BLaER1 treated with 17β-estradiol and CSF1 and Interleukin-3, amounts not matched to agents 10 nM and 100 nM (cell line): ENCODE measurements at regions not wholly inside any gene's neighbourhood (a gene's known extent, or its start where the extent isn't known, plus 50 kb on each side); places are given as distances from the start of the nearest gene placed in this dataset.

Source experiments
- H3K27ac ChIP-seq, 11 experiments: shearing (Covaris generic); formaldehyde crosslinking; 2 replicates each; pipeline ENCODE4 v1.8.1; 2022
- H3K27me3 ChIP-seq, 11 experiments: shearing (Covaris generic); formaldehyde crosslinking; 2 replicates each; pipeline ENCODE4 v1.8.1; 2022
- H3K36me3 ChIP-seq, 11 experiments: shearing (Covaris generic); formaldehyde crosslinking; 2 replicates each; pipeline ENCODE4 v1.8.1; 2022
- H3K4me1 ChIP-seq, 10 experiments: shearing (Covaris generic); formaldehyde crosslinking; 2 replicates each; pipeline ENCODE4 v1.8.1; 2022
- H3K4me2 ChIP-seq, 11 experiments: shearing (Covaris generic); formaldehyde crosslinking; 2 replicates each; pipeline ENCODE4 v1.8.1; 2022
- H3K4me3 ChIP-seq, 10 experiments: shearing (Covaris generic); formaldehyde crosslinking; 2 replicates each; pipeline ENCODE4 v1.8.1; 2022
- H3K9ac ChIP-seq, 11 experiments: shearing (Covaris generic); formaldehyde crosslinking; 2 replicates each; pipeline ENCODE4 v1.8.1; 2022
- H3K9me3 ChIP-seq, 11 experiments: shearing (Covaris generic); formaldehyde crosslinking; replicated peaks in 1 of 11; 2 replicates each; pipeline ENCODE4 v1.8.1; 2022
- H4K20me1 ChIP-seq, 11 experiments: shearing (Covaris generic); formaldehyde crosslinking; 2 replicates each; pipeline ENCODE4 v1.8.1; 2022
- Cebpa-rat ChIP-seq, 11 experiments: shearing (Covaris generic); IDR thresholded peaks; 2 replicates each; pipeline ENCODE4 v1.8.1; 2022

DNA sequence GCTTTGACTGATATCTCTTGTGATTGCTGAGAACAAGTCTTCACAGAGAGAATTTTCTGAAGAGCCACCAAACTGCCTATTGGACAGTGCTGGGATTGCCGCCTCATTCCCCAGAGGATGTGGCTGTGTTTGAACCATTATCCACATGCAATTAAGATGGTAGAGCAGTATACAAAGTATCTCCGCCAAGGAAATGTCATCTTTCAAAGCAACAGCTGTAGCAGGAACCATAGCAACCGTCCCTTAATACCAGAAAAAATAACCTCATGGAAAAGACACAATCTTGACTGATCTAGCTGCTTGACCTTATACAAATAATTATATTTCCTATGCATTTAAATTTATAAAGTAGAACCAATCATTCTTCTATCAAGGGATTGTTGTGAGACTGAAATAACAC, 772.6 kb upstream of the FAM98A start:
- H3K27me3 ChIP-seq: no peaks in the 10 kb centered on the region
- H3K4me3 ChIP-seq: no peak overlapping the region
- H3K4me2 ChIP-seq: no peak overlapping the region
- H3K36me3 ChIP-seq: no peaks in the 10 kb centered on the region
- H3K9ac ChIP-seq: no peak overlapping the region
- no peak overlapping the region for H3K27ac ChIP-seq
- no peak for TF ChIP-seq Cebpa-rat (IDR thresholded peaks at IDR 0.05)
- no peaks in the 10 kb centered on the region for H3K4me1 ChIP-seq
- no peaks in the 10 kb centered on the region for H3K9me3 ChIP-seq
- no peaks in the 10 kb centered on the region for H4K20me1 ChIP-seq

DNA sequence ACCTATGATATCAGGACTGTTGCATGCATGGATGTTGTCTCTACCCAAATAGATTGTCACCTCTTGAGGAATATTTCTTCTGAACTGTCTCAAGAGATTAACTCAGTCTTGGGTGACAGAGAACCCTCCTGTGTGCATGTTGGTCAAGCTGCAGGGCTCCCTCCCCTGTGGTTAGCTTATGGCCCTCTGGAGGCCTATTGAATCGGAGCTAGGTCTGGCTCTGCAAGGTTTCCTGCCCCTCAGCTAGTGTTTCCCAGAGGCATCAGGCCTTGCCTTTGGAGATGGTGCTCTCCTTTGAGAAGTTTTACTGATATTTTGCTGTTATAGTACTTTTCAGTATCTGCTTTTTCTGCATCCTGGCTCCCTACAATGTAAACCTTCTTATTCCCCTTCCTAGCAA, 769.2 kb upstream of the FAM98A start:
- no peak overlapping the region for H3K4me3 ChIP-seq
- no peak for TF ChIP-seq Cebpa-rat (IDR thresholded peaks at IDR 0.05)
- no peak overlapping the region for H3K27ac ChIP-seq
- H3K9me3 ChIP-seq: no peaks in the 10 kb centered on the region
- no peaks in the 10 kb centered on the region for H3K36me3 ChIP-seq
- H3K27me3 ChIP-seq: no peaks in the 10 kb centered on the region
- H3K4me1 ChIP-seq: no peaks in the 10 kb centered on the region
- H4K20me1 ChIP-seq: no peaks in the 10 kb centered on the region
- H3K4me2 ChIP-seq: no peak overlapping the region
- no peak overlapping the region for H3K9ac ChIP-seq

DNA sequence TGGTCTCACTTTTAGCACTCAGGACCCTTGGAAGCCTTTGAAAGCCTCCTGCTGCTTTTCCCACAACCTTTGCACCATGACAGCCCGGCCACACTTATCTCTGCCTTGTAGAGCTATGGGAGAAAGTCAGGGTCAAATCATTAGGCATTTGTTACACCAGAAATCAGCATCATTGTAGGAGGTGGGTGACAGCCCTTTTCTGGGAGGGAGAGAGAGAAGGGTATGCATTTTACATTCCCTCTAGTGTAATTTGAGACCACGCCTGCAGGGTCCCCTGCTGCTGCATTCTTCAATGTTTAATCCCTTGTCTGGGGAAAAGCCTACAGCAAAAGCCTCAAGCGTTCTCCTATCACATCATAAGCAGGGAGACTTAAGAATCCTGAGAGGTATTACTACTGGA, 766.8 kb upstream of the FAM98A start:
- H3K27ac ChIP-seq: no peak overlapping the region
- no peaks in the 10 kb centered on the region for H4K20me1 ChIP-seq
- H3K4me2 ChIP-seq: no peak overlapping the region
- no peaks in the 10 kb centered on the region for H3K36me3 ChIP-seq
- no peaks in the 10 kb centered on the region for H3K9me3 ChIP-seq
- TF ChIP-seq Cebpa-rat (IDR thresholded peaks at IDR 0.05): no peak
- no peaks in the 10 kb centered on the region for H3K4me1 ChIP-seq
- no peaks in the 10 kb centered on the region for H3K27me3 ChIP-seq
- no peak overlapping the region for H3K9ac ChIP-seq
- no peak overlapping the region for H3K4me3 ChIP-seq

DNA sequence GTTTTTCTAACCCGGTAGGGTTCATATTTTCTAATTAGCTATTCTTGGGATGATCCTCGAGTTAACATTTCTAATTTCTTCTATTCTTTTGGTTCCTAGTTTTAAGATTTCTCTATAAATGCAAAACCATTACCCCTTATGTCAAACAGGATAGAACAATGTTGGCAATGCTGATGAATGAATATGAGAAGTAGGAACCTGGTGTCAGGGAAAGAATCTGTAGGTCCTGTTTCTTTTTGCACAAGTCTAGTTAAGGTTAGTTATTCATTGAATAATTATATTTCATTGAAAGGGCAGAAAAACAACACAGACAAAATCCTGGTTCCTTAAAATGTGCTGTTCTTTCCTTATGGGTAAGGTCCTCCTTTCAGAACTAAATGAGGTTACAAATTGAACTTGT, 766.4 kb upstream of the FAM98A start:
- H3K9ac ChIP-seq: no peak overlapping the region
- H3K36me3 ChIP-seq: no peaks in the 10 kb centered on the region
- H3K27me3 ChIP-seq: no peaks in the 10 kb centered on the region
- H4K20me1 ChIP-seq: no peaks in the 10 kb centered on the region
- no peak for TF ChIP-seq Cebpa-rat (IDR thresholded peaks at IDR 0.05)
- no peak overlapping the region for H3K4me3 ChIP-seq
- no peaks in the 10 kb centered on the region for H3K4me1 ChIP-seq
- no peak overlapping the region for H3K27ac ChIP-seq
- no peak overlapping the region for H3K4me2 ChIP-seq
- no peaks in the 10 kb centered on the region for H3K9me3 ChIP-seq

DNA sequence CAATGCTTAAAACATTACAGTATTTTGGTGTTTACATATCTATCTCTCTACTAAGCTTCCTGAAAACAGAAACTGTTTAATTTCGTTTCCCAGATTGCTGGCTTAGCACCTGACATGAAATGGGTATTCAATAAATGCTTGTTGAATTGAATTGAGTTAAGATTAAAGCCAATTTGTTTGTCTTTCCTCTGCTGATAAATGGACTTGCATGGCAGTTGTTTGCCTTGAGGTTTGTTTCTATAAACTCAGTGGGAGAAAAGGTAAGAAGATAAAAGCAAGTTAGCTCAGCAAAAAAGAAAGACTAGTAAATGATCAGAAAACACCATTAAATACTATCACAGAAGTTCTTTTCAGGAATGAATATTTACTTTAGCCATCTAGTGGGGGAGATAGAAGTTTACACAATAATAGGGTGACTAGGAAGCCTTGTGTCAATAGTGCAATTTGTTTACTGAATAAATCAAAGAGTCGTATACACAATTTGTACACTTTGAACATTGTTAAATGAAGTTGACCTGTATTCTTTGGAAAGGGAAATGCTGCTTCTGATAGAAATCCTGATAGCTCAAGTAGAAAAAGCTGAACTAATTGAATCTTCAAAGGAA, 754.5 kb upstream of the FAM98A start:
- Histone ChIP-seq H4K20me1 (no peaks in the 10 kb centered on the region), H3K9me3 (no peaks in the 10 kb centered on the region), H3K9ac (no peak overlapping the region), H3K4me1 (no peaks in the 10 kb centered on the region), H3K4me2 (no peak overlapping the region), H3K36me3 (no peaks in the 10 kb centered on the region), H3K27ac (no peak overlapping the region), H3K4me3 (no peak overlapping the region), H3K27me3 (no peaks in the 10 kb centered on the region)
- no peak for TF ChIP-seq Cebpa-rat (IDR thresholded peaks at IDR 0.05)

DNA sequence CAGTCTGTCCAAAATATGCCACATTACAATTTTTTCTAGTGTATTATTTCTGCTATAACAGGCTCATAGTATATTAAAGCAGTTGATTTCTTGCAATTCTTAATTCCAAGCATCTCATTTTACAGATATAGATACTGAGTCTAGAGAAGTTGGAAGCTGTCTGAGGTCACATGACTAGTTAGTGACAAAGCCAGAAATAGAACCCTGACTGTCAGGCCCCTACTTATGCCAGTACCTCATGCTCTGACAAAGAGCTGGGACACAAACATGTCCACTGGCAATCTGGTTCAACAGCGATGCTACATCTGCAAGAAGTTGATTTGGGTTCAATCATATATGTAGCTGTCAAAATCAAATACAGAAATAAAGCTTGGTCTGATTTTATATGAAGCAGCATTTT, 750.4 kb upstream of the FAM98A start:
- Histone ChIP-seq H3K27ac (no peak overlapping the region), H3K36me3 (no peaks in the 10 kb centered on the region), H3K4me1 (no peaks in the 10 kb centered on the region), H3K4me3 (no peak overlapping the region), H4K20me1 (no peaks in the 10 kb centered on the region), H3K9ac (no peak overlapping the region), H3K27me3 (no peaks in the 10 kb centered on the region), H3K9me3 (no peaks in the 10 kb centered on the region), H3K4me2 (no peak overlapping the region)
- no peak for TF ChIP-seq Cebpa-rat (IDR thresholded peaks at IDR 0.05)

DNA sequence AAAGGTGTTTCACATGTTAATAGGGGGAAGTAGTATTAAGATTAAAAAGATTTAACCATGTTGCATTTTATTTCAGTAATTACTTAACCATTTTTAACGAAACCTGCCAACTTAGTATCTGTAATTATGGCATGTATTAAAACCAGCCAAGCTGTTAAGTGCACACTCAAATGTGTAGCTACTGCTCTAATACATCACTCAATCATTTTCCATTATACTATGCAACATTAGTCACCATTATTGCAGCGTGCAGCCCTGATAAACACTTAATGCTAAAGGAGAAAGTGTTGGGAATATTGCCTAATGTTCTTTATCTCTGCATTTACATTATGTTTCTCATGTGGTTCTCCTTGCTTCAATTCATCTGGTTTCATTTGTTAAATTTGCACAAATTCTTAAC, 745.9 kb upstream of the FAM98A start:
- Histone ChIP-seq H3K4me2 (no peak overlapping the region), H3K27ac (no peak overlapping the region), H3K9me3 (no peaks in the 10 kb centered on the region), H3K9ac (no peak overlapping the region), H3K36me3 (no peaks in the 10 kb centered on the region), H3K27me3 (no peaks in the 10 kb centered on the region), H4K20me1 (no peaks in the 10 kb centered on the region), H3K4me1 (no peaks in the 10 kb centered on the region), H3K4me3 (no peak overlapping the region)
- TF ChIP-seq Cebpa-rat (IDR thresholded peaks at IDR 0.05): no peak

DNA sequence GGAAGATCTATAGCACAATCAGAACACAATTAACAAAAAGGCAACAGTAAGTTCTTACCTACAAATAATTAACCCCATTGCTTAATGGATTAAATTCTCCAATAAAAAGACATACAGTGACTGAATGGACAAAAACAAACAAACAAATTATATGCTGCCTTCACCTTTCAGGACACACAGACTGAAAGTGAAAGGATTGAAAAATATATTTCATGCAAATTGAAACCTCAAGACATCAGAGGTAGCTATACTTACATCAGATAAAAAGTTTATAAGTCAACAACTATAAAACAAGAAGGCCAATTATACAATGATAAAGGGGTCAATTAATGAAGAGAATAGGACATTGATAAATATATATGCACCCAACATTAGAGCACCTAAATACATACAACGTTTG, 741.2 kb upstream of the FAM98A start:
- no peak overlapping the region for H3K9ac ChIP-seq
- no peak overlapping the region for H3K27ac ChIP-seq
- H3K4me3 ChIP-seq: no peak overlapping the region
- H3K36me3 ChIP-seq: no peaks in the 10 kb centered on the region
- no peak overlapping the region for H3K4me2 ChIP-seq
- no peak for TF ChIP-seq Cebpa-rat (IDR thresholded peaks at IDR 0.05)
- H3K27me3 ChIP-seq: no peaks in the 10 kb centered on the region
- H3K9me3 ChIP-seq: no peaks in the 10 kb centered on the region
- no peaks in the 10 kb centered on the region for H4K20me1 ChIP-seq
- no peaks in the 10 kb centered on the region for H3K4me1 ChIP-seq

DNA sequence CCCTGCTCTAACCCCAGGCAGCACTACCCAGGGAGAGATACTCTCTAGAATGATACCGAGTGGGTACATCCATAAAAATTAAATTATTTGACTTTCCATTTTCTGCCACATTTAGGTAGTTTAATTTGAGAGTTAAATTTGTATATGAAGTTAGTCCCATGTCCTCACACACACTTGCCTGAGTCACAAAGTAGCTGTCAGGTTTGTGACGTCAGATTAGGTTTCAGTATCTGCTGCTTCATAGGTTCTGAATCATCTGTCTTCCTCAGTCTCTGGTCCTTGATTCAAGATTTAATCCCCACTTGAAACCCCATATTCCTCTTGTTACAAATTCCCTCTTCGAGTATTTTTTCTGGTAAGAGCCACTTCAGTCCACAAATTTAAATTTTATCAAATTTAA, 738.6 kb upstream of the FAM98A start:
- Histone ChIP-seq H3K4me3 (no peak overlapping the region), H3K9me3 (no peaks in the 10 kb centered on the region), H3K4me1 (no peaks in the 10 kb centered on the region), H3K4me2 (no peak overlapping the region), H3K27ac (no peak overlapping the region), H3K36me3 (no peaks in the 10 kb centered on the region), H3K9ac (no peak overlapping the region), H3K27me3 (no peaks in the 10 kb centered on the region), H4K20me1 (no peaks in the 10 kb centered on the region)
- TF ChIP-seq Cebpa-rat (IDR thresholded peaks at IDR 0.05): no peak

DNA sequence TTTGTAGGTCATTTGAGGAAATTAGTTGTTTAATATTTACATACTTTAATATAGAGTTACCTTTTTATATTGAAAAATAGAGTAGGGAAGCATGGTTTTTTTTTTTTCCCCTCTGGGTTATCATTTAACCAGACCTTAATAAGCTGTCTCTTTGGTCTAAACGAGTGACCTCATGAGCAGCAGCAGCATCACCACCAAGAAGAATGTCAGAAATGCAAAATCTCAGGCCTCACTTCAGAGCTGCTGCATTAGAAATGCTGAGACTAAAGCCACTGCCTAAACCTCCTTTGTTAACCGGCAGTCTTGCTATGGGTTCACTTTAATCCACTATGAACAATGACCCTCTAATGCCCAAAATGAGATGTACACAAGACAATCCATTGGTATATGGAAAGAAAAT, 733.7 kb upstream of the FAM98A start:
- no peaks in the 10 kb centered on the region for H3K27me3 ChIP-seq
- no peak overlapping the region for H3K27ac ChIP-seq
- no peak overlapping the region for H3K4me2 ChIP-seq
- no peak overlapping the region for H3K4me3 ChIP-seq
- no peaks in the 10 kb centered on the region for H3K36me3 ChIP-seq
- no peak for TF ChIP-seq Cebpa-rat (IDR thresholded peaks at IDR 0.05)
- H4K20me1 ChIP-seq: no peaks in the 10 kb centered on the region
- H3K4me1 ChIP-seq: no peaks in the 10 kb centered on the region
- no peak overlapping the region for H3K9ac ChIP-seq
- no peaks in the 10 kb centered on the region for H3K9me3 ChIP-seq

DNA sequence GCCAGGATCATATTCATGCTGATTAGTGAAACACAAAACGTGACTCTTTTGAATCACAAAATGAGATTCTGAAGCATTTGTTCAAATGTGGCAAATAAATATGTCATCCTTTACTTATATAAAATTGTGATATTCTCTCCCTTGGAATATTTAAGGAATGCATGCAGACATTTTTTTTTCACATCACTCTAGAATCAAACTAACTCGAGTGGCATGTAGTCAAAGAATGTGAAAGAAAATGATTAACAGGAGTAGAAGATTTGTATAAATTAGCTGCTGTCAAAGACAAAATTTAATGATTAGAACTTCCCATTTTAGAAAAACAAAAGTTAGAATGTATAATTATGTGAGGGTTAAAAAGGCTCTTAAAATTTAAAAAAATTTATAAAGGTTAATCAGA, 721.0 kb upstream of the FAM98A start:
- no peaks in the 10 kb centered on the region for H3K9me3 ChIP-seq
- H3K9ac ChIP-seq: no peak overlapping the region
- no peaks in the 10 kb centered on the region for H4K20me1 ChIP-seq
- H3K4me3 ChIP-seq: no peak overlapping the region
- no peaks in the 10 kb centered on the region for H3K4me1 ChIP-seq
- no peak overlapping the region for H3K27ac ChIP-seq
- no peaks in the 10 kb centered on the region for H3K36me3 ChIP-seq
- H3K27me3 ChIP-seq: no peaks in the 10 kb centered on the region
- no peak for TF ChIP-seq Cebpa-rat (IDR thresholded peaks at IDR 0.05)
- H3K4me2 ChIP-seq: no peak overlapping the region
